GM21367 (cell line): ENCODE measurements at regions not wholly inside any gene's neighbourhood (a gene's known extent, or its start where the extent isn't known, plus 50 kb on each side); places are given as distances from the start of the nearest gene placed in this dataset.

Source experiments
- ATAC-seq: cut with Tn5 transposase; IDR thresholded peaks from one replicate; pipeline ENCODE4 v1.9.1; 2021; ENCODE audit not compliant: unreplicated experiment

DNA sequence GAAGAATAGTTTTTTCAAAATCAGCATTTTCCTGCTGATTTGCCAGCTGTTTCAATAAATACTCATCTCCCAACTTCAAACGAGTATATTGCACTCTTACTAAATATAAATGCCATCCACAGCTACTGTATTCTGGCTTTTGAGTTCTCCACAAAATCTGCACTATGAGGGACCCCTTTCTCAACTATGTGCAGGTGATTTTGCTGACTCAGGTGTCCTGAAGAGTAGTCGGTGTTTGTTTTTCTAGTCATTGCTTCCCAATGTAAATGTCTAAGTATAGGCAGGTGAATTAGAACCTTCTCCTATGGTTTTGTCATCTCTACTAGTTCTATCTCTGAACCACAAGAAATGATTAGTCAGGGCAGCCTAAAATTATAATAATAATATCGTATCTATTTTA, 616.8 kb upstream of the MEF2C start:
- ATAC-seq = no peak

DNA sequence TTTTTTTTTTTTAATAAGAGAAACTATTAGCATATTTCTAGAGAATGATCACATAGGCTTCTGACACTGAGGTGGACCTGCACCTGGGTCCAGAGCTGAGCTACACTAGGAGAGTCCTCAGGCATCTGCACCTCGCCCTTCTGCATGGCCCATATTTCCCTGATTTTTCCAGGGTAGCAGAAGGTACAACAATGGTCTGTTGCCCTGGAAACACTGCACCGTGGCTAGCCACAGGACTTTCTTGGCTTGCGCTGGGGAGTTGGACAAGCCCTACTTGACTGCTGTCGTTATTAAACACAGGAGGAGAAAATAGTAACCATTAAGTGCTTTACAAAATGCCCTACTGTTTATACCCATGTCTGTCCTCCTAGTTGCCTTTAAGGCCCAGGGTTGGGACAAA, 615.7 kb upstream of the MEF2C start:
- ATAC-seq = no peak

DNA sequence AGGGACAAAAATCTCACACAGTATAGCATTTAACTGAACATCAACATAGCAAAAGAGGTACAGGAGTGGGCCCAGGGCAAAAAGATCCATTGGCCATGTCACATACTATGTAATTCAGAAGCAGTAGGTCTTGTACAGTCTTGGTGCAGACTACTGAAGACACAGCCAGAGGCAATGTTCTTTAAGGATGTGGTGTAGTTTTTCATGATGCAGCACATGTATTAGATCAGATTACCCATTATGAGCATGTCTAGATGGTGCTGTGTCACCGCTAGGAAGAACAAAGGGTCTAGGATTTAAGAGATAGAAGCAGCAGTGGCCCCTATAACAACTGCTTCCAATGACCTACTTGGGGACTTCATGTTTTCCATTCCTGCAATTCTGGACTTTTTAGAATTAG, 610.4 kb upstream of the MEF2C start:
- no peak for ATAC-seq

DNA sequence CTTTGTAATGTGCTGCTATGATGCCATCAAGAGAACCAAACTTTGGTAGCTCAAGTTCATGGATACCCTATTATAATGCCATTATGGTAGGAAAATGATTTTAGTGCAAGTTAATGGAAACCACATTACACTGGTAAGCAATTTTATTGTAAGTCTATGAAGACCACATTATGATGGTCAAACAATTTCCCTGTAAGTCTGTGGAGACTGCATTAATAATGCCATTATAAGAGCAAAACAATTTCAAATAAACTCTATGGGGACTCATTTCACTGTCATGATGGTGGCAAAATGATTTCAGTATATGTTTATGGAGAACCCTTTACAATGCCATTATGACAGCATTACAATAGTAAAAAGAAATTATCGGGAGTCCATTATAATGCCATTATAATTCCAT, 602.0 kb upstream of the MEF2C start:
- no peak for ATAC-seq

DNA sequence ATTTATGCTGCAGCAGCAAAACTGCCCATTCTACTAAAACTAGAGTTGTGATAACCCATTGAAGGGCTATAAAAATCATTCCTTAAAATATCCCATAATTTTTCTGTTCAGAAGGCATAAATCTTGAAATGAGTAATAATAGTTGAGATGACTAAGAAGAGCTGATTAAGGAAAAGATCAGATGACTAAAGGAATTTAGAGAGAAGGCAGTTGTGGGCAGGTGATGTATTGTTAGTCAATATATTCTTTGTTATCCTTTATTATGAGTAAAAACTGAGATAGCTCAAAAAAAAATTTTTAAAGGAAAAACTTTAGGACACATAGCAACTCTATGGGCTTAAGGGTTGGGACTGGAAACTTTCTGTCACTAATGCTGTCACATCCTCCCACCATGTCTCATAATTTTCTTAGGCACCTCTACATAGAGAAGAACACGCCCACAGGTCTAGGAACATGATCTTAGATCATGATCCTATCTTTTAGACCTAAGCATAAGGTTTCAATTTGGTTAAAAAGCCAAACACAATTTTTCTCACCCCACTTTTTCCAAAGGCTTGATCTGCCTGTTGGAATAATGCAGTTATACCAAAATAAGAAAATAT, 597.5 kb upstream of the MEF2C start:
- ATAC-seq = no peak

DNA sequence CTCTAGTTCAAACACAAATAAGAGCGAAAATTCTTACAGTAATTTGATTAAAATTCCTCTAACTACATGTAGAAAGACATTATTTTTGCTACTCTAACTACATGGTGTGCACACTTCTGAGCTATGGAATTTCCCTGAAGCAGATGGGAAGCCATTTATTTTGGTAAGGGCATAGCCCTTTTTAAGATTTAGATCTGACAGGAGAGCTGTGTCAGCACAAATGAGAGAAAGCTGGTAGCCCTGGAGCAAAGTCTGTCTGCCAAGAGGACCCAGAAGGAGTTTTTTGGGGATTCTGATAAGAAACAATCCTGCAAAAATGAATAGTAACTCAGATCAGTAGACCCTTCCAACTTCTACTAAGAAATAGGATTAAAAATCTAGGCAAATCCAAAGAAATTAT, 595.9 kb upstream of the MEF2C start:
- ATAC-seq = no peak

DNA sequence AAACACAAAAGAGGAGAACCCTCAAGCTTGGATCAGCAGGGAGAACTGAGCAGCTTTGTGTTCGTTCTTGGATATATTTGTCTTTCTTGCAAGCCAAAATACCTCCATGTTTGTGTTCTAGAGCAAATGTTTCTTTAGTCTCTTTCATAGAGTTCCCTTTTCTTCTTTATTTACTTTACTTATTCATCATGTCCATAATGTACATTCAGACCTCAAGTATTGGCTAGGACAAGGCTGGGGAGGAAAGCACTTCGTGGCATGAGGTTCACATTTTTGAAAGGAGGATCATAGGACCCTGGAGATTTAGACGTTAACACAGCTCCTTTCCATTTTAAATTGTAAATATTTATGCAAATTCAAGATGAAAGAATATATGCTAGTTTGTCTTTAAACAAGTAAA, 590.2 kb upstream of the MEF2C start:
- ATAC-seq = no peak

DNA sequence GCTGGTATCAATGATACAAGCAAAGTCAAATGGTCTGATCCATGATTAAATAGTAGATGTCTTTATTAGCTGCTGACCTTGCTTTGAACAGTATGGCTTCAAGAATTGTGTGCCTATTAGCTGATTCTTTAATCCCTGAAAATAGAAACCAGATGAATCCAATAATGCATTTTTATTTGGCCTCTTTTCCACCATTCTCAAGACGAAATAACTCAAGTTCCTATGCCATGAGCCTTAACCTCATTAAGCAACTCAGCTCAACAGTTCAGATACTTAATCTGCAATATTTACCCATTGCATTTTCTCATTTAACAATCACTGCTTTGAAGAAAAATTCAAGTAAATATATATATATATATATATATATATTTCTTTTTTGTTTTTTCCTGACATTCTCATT, 588.6 kb upstream of the MEF2C start:
- no peak for ATAC-seq

DNA sequence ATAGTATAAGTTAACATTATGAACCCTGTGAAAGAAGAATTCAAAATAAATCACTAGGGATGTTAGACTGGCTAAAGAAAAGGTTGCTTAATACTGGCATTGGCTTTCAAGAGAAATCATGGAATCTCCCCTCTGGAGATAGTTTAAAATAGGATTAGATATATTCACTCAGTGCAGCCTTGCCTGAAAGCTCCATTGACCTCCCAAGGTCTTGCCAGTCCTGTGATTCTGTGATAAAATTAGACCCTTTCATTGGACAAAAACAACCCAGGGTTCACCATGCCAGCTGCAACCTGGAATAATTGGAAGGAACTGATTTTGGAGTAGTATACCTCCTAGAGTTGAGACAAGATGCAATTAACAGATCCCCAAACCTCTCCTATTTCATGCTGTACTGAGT, 588.1 kb upstream of the MEF2C start:
- ATAC-seq = no peak

DNA sequence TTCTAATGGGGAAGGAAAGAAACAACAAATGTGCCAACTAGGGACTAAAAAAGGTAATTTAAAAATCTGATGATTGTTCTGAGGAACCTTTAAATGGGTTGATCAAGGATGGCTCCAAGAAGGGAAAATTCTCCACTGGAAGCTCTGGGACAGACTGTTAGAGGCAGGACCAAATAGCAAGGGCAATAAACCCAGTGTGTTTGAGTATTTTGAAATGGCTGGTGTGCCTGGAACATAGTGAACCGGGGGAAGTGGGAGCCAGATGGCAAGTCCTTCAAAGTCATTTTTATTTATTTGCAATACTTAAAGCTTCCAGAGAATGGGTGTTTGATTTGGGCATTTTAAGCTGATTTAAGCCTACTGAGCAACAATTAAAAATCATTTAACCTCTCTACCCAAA, 587.7 kb upstream of the MEF2C start:
- no peak for ATAC-seq

DNA sequence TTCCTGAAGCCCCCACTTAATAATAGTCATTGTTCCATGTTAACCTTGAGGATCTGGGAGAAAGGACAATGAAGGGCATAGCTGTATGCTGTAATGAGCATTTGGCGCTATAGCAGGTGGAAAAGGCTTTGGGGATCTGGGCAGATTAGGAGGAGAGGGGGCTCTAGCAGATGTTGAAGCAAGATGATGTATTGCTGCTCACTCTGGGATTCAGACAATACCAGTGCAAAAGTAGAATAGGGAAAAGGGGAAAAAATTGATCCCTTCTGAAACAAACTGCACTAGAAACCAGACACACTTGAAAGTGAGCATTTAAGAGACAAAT, 575.3 kb upstream of the MEF2C start:
- ATAC-seq = no peak

DNA sequence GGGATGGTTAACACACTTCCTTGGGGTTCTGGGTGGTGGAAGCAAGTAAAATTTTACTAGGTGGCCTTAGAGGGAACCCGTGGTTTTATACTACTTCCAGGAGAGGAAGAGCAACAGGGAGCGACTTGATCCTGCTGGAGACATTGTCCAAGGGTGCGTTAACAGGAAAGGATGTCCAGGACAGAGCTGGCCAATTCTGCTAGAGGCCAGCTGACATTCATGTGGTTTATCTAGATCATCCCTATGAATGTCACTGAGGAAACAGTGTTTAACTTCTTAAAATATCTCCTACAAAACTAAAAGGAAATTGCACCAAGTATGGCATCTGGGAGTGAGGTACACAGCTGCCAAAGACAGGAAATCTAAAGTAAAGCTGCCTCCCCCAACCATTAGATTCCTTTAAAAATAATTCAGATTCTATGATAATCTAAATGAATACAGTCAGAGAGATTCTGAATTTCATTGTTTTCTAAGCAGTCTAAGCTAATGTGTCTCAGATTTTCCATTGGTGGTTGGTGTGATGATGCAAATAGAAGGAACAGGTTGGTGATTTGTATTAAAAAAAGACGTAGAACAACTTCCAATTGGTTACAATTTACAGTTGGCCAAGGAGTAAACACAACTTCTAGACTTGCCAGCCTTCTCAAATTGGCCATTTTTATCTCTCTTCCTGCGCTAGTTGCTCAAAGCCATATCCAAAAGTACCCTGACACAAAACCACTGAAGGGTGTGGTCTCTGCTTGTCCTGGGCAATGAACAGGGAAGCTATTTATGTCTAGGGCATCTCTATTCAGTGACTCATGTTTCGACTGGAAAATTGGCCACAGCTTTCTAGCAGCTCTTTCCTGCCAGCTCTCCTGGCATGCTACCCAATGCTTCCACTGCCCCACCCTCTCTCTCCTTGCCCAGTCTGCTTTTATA, 574.7 kb upstream of the MEF2C start:
- no peak for ATAC-seq

DNA sequence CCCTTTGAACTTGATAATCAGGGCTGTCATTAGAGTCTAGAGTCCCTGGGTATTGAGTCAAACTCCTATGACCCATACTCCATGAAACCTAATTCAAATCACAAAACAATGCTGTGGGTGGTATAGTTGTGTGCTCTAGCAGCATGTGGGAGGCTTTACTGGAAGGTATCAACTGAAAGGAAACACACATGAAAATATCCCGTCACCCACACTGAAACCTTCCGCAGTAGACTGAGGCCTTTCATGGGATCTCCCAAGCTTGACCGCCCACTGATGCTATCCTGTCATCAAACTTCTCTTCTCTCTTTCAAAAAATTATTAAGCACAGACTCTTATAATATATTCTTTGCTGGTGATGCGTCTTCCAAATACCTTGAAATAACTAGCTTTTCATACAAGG, 569.1 kb upstream of the MEF2C start:
- ATAC-seq = no peak

DNA sequence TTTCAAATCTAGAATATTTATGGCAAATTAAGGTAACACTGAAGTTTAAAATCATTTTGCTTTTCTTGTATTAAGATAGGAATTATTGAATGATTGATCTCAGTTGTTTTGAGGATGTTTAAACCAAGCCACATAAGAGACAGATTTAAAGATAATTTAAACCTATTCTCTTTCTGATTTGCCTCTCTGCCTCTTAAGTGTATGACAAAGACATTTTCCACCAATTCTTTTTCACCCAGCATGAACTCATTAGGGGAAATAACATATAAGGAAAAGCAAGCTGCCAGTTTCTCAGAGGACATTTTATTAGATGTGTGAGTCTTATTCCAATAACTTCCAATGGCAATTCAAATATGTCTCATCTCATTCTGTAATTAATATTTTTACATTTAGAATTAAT, 568.3 kb upstream of the MEF2C start:
- no peak for ATAC-seq

DNA sequence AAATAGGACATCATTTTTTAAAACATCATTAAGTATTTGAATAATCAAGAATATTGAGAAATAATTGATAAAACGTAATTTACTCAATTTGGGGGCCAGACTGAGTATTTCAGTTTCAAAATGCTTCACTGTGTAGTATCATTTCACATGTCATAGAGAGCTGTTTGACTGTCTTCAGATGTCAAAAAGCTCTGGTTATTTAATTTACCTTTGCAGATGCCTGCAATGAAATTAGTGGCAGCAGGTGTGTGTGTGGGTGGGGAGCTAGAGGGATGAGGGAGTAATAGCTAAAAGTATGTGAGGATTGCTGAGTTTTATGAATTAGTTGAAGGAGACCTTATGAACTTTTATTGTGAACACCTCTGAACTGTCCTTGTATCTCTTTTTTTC, 567.2 kb upstream of the MEF2C start:
- ATAC-seq = no peak

DNA sequence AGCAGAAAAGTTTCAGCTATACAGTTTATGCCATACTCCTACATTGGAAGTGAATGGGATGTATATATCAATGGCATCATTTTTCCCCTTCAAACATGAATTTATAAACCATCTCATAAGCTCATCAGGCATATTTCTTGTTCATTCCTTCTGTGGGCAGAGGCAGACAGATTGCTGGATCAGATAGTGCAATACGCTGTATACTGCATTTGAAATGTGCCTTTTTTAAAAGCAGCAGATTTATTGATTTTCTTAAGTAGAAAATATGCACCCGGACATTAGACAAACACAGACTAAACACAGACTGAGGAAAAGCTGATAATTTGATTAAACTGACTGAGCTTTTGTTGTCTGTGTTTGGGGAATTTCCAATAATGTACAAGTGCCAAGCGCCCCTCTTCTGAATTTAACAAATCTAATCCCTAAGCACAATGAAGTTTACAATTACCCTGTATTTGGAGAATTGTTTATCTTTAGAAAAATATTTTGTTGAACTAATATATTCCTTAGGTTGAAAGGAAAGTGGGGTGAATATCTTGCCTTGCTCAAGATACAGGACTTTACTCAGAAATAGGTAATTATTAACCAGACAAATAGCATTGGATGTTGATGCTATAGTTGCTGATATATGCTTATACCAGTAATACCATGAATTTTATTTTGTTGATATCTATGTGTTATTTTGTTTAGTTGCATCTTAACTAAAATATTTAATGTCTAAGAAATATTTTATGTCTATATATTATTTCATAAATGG, 566.6 kb upstream of the MEF2C start:
- no peak for ATAC-seq

DNA sequence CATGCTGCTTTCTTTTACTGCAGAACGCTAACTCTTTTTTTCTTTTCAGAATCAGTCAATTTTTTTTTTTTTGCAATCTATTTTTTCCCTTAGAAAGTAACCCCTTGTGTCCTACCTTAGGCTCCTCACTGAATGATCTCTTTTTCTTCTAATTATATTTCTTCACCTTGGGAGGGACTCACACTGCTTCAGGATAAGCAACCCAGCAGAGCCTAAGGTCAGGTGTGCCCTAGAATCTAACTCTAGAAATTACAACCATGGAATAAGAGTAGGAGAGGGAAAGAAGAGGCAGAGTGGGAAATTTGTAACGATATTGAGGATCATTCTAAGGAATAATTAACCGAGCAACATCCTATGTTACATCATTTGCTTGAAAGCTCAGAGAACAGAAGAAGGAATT, 564.0 kb upstream of the MEF2C start:
- ATAC-seq = no peak

DNA sequence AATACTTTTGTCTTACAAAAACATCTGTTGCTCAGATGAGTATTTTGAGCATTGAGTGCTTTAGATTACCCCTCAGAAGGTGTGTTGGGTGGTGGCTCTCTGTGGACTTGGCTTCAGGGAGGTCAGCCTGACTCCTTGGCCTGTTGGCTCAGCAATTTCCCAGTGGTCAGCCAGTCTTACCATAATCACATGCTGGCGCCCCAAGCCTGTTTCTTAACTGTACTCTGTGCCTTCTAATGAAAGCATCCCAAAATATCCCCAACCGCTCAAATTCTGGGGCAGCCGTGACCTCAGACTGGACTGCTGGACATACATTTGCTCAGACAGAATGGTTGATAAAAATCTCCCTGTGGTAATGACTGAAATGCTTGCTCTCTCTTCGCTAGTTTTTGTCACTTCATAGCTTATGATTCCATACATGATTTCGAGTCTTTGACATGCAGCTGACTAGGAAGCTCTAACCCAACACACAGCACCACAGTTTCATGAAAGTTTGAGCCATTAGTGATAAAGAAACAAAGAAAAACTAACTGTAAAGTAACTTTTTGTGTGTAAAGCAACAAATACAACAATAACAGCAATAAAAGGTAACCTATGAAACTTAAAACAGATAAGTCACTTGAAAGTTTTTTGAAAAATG, 562.2 kb upstream of the MEF2C start:
- no peak for ATAC-seq

DNA sequence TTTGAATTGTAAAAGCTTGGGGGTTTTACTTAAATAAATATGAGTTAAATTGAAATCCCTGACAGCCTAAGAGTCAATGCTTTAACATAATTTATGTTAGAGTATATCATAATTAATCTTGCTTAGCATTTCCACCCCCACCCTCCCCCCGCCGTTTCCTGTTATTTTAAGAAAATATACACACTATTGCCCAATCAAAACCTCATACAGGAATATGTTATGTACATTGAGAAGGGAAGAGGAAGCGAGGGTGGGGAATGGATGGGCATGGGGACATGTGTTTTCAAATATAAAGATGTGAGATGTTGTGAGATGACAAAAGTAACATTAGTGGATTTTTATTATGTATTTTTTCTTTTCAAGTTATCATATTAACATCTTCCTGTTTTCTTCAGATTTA, 561.1 kb upstream of the MEF2C start:
- no peak for ATAC-seq

DNA sequence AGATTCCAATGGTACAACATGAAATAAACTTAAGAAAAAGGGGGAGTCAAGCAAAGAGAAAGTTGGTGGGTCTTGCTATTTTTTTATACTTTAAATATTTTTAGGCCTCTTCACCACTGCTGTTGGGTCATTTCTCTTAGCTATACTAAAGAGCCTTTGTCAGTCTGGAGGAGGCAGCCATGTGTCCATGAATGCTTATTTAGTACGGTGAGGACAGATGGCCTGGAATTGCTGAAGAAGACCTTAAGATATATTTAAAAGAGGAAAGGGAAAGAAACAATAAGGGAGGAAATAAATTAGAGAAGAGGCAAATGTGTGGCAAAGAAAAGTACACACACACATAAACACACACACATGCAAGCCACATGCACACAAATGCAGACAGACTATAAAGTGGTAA, 560.5 kb upstream of the MEF2C start:
- no peak for ATAC-seq

DNA sequence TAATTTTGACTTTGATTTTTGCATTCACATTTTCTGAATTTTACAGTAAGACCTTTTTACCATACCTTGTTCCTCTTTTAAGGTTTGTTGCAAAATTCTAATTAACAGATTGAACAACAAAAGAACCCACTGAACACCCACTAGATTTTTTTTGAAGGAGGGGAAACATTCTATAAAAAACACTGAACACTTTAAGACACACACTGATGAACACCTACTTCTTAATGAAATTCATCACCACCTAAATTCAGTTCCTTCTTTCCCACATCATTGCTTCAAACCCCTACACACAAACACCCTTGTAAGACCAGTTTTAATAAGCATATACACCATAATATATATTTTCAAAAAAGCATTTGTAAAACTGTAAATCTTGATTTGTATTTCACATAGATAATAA, 559.0 kb upstream of the MEF2C start:
- ATAC-seq = no peak

DNA sequence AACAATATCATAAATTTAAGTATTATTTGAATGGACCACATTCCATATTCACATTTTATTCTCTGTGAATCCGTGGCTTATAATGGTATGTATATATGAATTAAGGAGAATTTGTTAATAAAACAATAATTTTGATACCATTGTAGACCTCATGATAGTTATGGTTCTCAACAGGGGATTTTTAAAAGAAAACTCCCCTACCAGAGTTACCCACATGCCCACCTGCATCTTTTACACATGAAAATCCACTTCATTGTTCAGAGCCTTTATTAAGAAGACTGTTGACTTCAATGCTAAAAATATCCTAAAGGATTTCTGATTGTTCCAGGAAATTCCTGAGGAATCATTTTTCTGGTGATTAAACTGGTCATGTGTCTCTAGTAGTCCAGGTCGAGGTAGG, 557.7 kb upstream of the MEF2C start:
- ATAC-seq = no peak
